HCT116 (cell line): ENCODE measurements at regions not wholly inside any gene's neighbourhood (a gene's known extent, or its start where the extent isn't known, plus 50 kb on each side); places are given as distances from the start of the nearest gene placed in this dataset.

ENCODE experiments used
- ATAC-seq: fragments of 200-7000 bp; cut with Tn5 transposase; 2 replicates; pipeline ENCODE4 v1.9.1; 2020; ENCODE audit warnings: mild to moderate bottlenecking, moderate library complexity
- BruUV-seq: library from RNA; stranded (reverse); fragments of 400-500 nt; replicated peaks from 2 replicates; lab custom pipeline; 2021; lab: Mats Ljungman, UMichigan
- CTCF ChIA-PET: fragments of 300-600 bp; sonication (Branson Sonifier 250); formaldehyde crosslinking; loops from one replicate; lab custom pipeline; 2021; ENCODE audit warnings: antibody characterized with exemption; lab: Charles Lee
- POLR2A ChIA-PET: fragments of 300-600, 350-600 bp; sonication (Branson Sonifier 250); formaldehyde crosslinking; loops from one replicate; lab custom pipeline; 2021; ENCODE audit warnings: antibody characterized with exemption; lab: Charles Lee
- RAD21 ChIA-PET, 2 experiments: fragments of 300-600 bp; sonication (Branson Sonifier 250); formaldehyde crosslinking; loops; one replicate each; lab custom pipeline; 2023; ENCODE audit warnings: low total read pairs in 2 of 2; ENCODE audit not compliant: uncharacterized antibody in 2 of 2, unreplicated experiment in 2 of 2, low non-redundant PET in 1 of 2; lab: Charles Lee
- DNase-seq: peaks from one replicate; pipeline ENCODE4 v3.0.0-alpha.2; 2010; ENCODE audit warnings: low read depth, low spot score
- H2AFZ ChIP-seq: fragments of 200-600 bp; shearing (Covaris generic), sonication (generic); 2 replicates; pipeline ENCODE4 v1.6.1; 2017; ENCODE audit warnings: low read depth, mixed run types, mixed read lengths, antibody characterized with exemption, low read length; ENCODE audit not compliant: poor library complexity, severe bottlenecking
- H3K27ac ChIP-seq: 2 replicates; pipeline ENCODE4 v1.5.1; 2012; ENCODE audit warnings: low read depth, low read length
- H3K27me3 ChIP-seq: fragments of 200-600 bp; sonication (generic); 2 replicates; pipeline ENCODE4 v1.6.1; 2016; ENCODE audit warnings: mixed run types, low read length, mixed read lengths; ENCODE audit not compliant: insufficient read depth
- H3K36me3 ChIP-seq, 2 experiments: fragments of 200-500 bp in 1 of 2; fragments of 200-600 bp in 1 of 2; sonication (Bioruptor generic) in 1 of 2; sonication (generic) in 1 of 2; 2 replicates each; pipeline versions ENCODE4 v1.5.1 to v1.6.1; 2014 to 2016; ENCODE audit warnings: low read length in 2 of 2, inconsistent platforms in 1 of 2, mixed read lengths in 1 of 2, mixed run types in 1 of 2; ENCODE audit not compliant: insufficient read depth in 2 of 2, control insufficient read depth in 1 of 2
- H3K4me1 ChIP-seq, 2 experiments: fragments of 200-600 bp in 1 of 2; sonication (generic) in 1 of 2; 2 replicates each; pipeline versions ENCODE4 v1.5.1 to v1.6.1; 2012 to 2017; ENCODE audit warnings: low read length in 2 of 2, inconsistent platforms in 1 of 2, mild to moderate bottlenecking in 1 of 2, mixed read lengths in 1 of 2, mixed run types in 1 of 2, moderate library complexity in 1 of 2; ENCODE audit not compliant: insufficient read depth in 2 of 2, control insufficient read depth in 1 of 2
- H3K4me2 ChIP-seq: fragments of 200-600 bp; sonication (generic); 2 replicates; pipeline ENCODE4 v1.6.1; 2017; ENCODE audit warnings: mixed run types, low read length, mixed read lengths
- H3K4me3 ChIP-seq, 2 experiments: fragments of 200-600 bp in 1 of 2; sonication (generic) in 1 of 2; replicated peaks in 1 of 2; 2 replicates each; pipeline ENCODE4 v1.5.1; 2011 to 2016; ENCODE audit warnings: low read length in 2 of 2, control low read depth in 1 of 2, low read depth in 1 of 2, mild to moderate bottlenecking in 1 of 2, mixed read lengths in 1 of 2, mixed run types in 1 of 2
- H3K79me2 ChIP-seq: fragments of 200-600 bp; sonication (generic); 2 replicates; pipeline ENCODE4 v1.6.1; 2017; ENCODE audit warnings: mild to moderate bottlenecking, mixed run types, low read length, moderate library complexity, mixed read lengths; ENCODE audit not compliant: insufficient read depth
- H3K9ac ChIP-seq: fragments of 200-600 bp; sonication (generic); 2 replicates; pipeline ENCODE4 v1.6.1; 2016; ENCODE audit warnings: low read length, mixed read lengths
- H3K9me2 ChIP-seq: fragments of 200-600 bp; sonication (generic), shearing (Covaris generic); 2 replicates; pipeline ENCODE4 v1.6.1; 2017; ENCODE audit warnings: mixed run types, mild to moderate bottlenecking, moderate library complexity; ENCODE audit not compliant: insufficient read depth
- H3K9me3 ChIP-seq, 2 experiments: fragments of 200-500 bp in 1 of 2; fragments of 200-600 bp in 1 of 2; sonication (Bioruptor generic) in 1 of 2; sonication (generic) in 1 of 2; 2 replicates each; pipeline ENCODE4 v1.6.1; 2014 to 2017; ENCODE audit warnings: low read length in 2 of 2, mixed read lengths in 2 of 2, inconsistent platforms in 1 of 2, low read depth in 1 of 2, mild to moderate bottlenecking in 1 of 2, mixed run types in 1 of 2, moderate library complexity in 1 of 2; ENCODE audit not compliant: control insufficient read depth in 1 of 2, insufficient read depth in 1 of 2
- H4K20me1 ChIP-seq: fragments of 200-600 bp; sonication (generic), shearing (Covaris generic); 2 replicates; pipeline ENCODE4 v1.6.1; 2017; ENCODE audit warnings: mixed run types, mild to moderate bottlenecking, moderate library complexity; ENCODE audit not compliant: insufficient read depth
- ATF3 ChIP-seq: IDR thresholded peaks from 2 replicates; pipeline ENCODE4 v1.6.1; 2012
- CBX3 ChIP-seq: IDR thresholded peaks from 2 replicates; pipeline ENCODE4 v1.6.1; 2012; ENCODE audit warnings: low read depth
- EGR1 ChIP-seq: IDR thresholded peaks from 2 replicates; pipeline ENCODE4 v1.6.1; 2012; ENCODE audit warnings: low read depth
- EZH2phosphoT487 ChIP-seq: fragments of 200-600 bp; IDR thresholded peaks from 2 replicates; pipeline ENCODE4 v1.6.1; 2018; ENCODE audit warnings: antibody characterized with exemption, borderline replicate concordance
- RAD21 ChIP-seq: IDR thresholded peaks from 2 replicates; pipeline ENCODE4 v1.6.1; 2012; ENCODE audit warnings: low read depth, mild to moderate bottlenecking
- REST ChIP-seq: IDR thresholded peaks from 2 replicates; pipeline ENCODE4 v1.6.1; 2012; ENCODE audit warnings: low read depth
- SIN3A ChIP-seq: IDR thresholded peaks from 2 replicates; pipeline ENCODE4 v1.6.1; 2012; ENCODE audit warnings: low read depth
- SP1 ChIP-seq: IDR thresholded peaks from 2 replicates; pipeline ENCODE4 v1.6.1; 2012; ENCODE audit warnings: low read depth
- SRF ChIP-seq: IDR thresholded peaks from 2 replicates; pipeline ENCODE4 v1.6.1; 2012; ENCODE audit warnings: low read depth
- TCF7L2 ChIP-seq: IDR thresholded peaks from 2 replicates; pipeline ENCODE4 v1.7.0; 2011; ENCODE audit warnings: borderline replicate concordance, inconsistent platforms; ENCODE audit not compliant: insufficient read depth, insufficient read length; ENCODE audit errors: extremely low read depth
- YY1 ChIP-seq: IDR thresholded peaks from 2 replicates; pipeline ENCODE4 v1.6.1; 2011; ENCODE audit warnings: low read length, low read depth, moderate library complexity, mild to moderate bottlenecking; ENCODE audit not compliant: insufficient replicate concordance; ENCODE audit errors: extremely low read depth
- ZBTB33 ChIP-seq: IDR thresholded peaks from 2 replicates; pipeline ENCODE4 v1.6.1; 2011; ENCODE audit warnings: mild to moderate bottlenecking, low read length, moderate library complexity; ENCODE audit not compliant: insufficient replicate concordance; ENCODE audit errors: extremely low read depth
- ZFX ChIP-seq: fragments of 450-650 bp; IDR thresholded peaks from 2 replicates; pipeline ENCODE4 v1.6.1; 2017
- intact Hi-C: fragments of 100-400 bp; cut with micrococcal nuclease; formaldehyde crosslinking; loops from 2 replicates; pipeline ENCODE4 v1.10.0; 2022

- H3K4me2 ChIP-seq, result no peak overlapping the region
- no peak overlapping the region for H3K9ac ChIP-seq
- intact Hi-C loops, result no loop called here
- H4K20me1 ChIP-seq, result no peaks in the 10 kb centered on the region
- DNase-seq (no peak), ATAC-seq (no peak)
- H3K27me3 ChIP-seq, result no peaks in the 10 kb centered on the region
- ChIA-PET POLR2A (no interaction called here), RAD21 (no interaction called here), CTCF (no interaction called here)
- TF ChIP-seq YY1, result no peak
- TF ChIP-seq RAD21, result no peak
- no peak for TF ChIP-seq EGR1
- TF ChIP-seq SP1, result no peak
- no peak for TF ChIP-seq EZH2phosphoT487
- no peak for TF ChIP-seq ZFX
- TF ChIP-seq TCF7L2, result no peak
- no peak for TF ChIP-seq REST
- no peak for TF ChIP-seq SIN3A
- no peak for TF ChIP-seq CBX3
- TF ChIP-seq ZBTB33, result no peak
- TF ChIP-seq ATF3, result no peak
- TF ChIP-seq SRF, result no peak
- H3K9me2 ChIP-seq, result no peaks in the 10 kb centered on the region
- no peaks in the 10 kb centered on the region for H3K9me3 ChIP-seq
- no TSS peak for BruUV-seq
- no peaks in the 10 kb centered on the region for H3K36me3 ChIP-seq
- no peak overlapping the region for H3K4me3 ChIP-seq
- no peak overlapping the region for H2AFZ ChIP-seq
- H3K4me1 ChIP-seq, result peaks cover 6 to 14% of the 10 kb centered on the region in 2 experiments; a peak in 3 of 4 replicates
- no peaks in the 10 kb centered on the region for H3K79me2 ChIP-seq
- H3K27ac ChIP-seq, result no peak overlapping the region
Observed at GRCh38 chr1:244917073-244917670, 52.8 kb upstream of the HNRNPU start.
